GM18873 (cell line): ENCODE measurements at regions not wholly inside any gene's neighbourhood (a gene's known extent, or its start where the extent isn't known, plus 50 kb on each side); places are given as distances from the start of the nearest gene placed in this dataset.
"Not testable (repeated sequence)": the region's sequence is repeated elsewhere in the genome, so short reads cannot be mapped to it uniquely, and the experiment has no call there.

Source experiments
- ATAC-seq: cut with Tn5 transposase; IDR thresholded peaks from one replicate; pipeline ENCODE4 v1.9.1; 2021; ENCODE audit warnings: mild to moderate bottlenecking, moderate library complexity, moderate number of reproducible peaks; ENCODE audit not compliant: unreplicated experiment, low FRiP score

DNA sequence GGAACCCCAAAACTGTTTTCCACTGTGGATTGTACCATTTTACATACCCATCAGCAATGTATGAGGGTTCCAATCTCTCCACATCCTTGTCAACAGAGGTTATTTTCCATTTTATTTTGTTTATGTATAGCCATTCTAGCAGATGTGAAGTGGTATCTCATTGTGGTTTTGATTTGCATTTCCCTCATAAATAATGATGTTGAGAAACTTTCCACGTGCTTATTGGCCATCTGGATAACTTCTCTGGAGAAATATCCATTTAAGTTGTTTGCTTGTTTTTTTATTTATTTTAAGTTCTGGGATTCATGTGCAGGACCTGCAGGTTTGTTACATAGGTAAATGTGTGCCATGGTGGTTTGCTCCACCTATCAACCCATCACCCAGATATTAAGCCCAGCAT is 280.2 kb upstream of the USP25 start:
- no peak for ATAC-seq

DNA sequence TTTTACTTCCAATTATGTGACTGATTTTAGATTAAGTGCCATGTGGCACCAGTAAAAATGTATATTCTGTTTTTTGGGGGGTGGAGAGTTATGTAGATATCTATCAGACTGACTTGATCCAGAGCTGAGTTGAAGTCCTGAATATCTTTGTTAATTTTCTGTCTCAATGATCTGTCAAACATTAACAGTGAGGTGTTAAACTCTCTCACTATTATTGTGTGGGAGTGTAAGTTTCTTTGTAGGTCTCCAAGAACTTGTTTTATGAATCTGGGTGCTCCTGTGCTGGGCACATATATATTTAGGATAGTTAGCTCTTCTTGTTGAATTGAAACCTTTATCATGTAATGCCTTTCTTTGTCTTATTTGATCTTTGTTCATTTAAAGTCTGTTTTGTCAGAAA is 276.5 kb upstream of the USP25 start:
- ATAC-seq, result no peak

DNA sequence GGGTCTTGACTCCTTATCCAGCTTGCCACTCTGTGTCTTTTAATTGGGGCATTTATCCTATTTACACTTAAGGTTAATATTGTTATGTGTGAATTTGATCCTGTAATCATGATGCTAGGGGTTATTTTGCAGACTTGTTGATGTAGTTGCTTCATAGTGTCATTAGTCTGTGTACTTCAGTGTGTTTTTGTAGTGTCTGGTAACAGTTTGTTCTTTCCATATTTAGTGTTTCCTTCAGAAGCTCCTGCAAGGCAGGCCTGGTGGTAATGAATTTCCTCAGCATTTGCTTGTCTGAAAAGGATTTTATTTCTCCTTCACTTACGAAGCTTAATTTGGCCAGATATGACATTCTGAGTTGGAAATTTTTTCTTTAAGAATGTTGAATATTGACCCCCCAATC is 276.0 kb upstream of the USP25 start:
- ATAC-seq, result not testable (repeated sequence)

DNA sequence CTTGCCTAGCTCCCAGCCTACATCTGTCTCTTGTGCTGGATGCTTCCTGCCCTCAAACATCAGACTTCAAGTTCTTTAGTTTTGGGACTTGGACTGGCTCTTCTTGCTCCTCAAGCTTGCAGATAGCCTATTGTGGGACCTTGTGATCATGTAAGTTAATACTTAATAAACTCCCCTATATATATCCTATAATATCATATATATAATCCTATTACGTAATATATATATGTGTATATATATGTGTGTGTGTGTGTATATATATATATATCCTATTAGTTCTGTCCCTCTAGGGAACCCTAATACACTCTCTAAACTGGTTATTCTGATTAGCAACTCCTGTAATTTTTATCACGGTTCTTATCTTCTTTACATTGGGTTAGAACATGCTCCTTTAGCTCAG is 274.9 kb upstream of the USP25 start:
- ATAC-seq, result not testable (repeated sequence)

DNA sequence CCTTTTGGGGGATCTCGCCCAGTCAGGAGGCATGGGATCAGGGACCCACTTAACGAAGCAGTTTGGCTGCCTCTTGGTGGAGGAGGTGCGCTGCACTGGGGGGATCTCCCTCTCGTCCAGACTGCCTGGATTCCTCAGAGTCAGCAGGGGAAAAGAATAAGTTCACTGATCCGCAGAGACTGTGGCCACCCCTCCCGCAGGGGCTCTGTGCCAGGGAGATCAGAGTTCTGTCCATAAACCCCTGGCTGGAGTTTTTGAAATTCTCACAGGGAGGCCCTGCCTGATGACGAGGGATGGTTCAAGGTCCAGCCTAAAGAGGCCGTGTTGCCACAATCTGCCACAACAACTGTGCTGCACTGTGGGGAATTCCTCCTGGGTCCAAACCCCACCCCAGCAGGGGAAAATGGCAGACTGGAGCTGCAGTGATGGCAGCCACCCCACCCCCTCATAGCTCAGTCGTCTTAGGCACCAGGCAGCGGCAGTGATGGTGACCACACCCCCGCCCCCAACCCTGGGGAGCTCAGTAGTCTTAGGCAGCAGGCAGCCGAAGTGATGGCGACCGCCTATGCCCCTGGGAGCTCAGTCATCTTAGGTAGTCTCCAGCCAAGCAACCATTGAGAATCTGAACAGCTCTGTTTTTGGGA is 273.8 kb upstream of the USP25 start:
- ATAC-seq, result no peak

DNA sequence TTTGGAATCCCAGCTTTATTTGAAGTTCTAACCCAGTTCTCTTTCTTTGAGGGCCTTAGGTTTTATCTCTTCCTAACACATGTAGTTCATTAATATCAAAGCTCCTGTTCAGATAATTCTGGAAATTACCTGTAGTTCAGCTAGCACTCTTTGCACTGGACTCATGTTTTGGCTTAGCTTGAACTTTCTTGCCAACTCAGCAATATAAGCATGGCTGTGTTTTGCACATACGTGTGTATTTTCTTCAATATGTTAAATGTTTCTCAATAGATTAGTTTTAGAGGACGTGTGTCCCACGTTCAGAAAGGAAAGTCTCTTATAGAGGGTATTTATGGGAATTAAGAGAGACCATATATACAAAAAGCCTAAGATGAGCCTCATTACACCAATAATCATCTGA is 271.8 kb upstream of the USP25 start:
- ATAC-seq, result no peak

DNA sequence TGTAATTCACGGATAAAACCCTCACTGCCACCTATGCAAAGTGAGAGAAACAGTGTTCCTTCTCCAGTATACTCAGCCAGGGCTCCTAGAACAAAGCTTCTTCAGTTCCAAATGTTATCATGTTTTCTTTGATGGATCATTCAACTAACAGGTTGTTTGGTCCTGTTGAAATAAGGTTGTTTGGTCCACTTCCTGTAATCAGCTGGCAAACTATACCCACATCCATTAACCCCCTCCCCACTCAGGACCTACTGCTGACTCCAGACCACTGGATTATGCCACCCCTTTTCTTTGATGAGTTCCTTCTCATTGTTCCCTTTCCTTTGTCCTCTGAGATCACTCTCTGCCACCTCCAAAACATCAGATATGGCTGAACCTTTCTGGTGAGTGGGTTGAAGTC is 267.7 kb upstream of the USP25 start:
- no peak for ATAC-seq

DNA sequence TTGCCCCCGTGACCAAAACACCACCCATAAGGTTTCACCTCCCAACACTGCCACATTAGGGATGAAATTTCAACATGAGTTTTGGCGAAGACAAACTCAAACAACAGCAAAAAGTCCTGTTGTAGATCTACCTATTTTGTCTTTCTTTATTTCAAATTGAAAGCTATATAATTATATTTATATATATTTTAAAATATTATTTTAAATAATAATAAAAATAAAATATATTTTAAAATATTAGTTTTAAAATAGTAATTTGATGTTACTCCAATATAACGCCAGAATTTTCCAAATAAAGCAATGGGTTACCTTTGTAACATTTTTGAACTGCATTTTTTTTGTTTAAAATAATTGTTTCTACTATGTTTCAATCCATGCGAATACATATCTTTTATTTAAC is 263.5 kb upstream of the USP25 start:
- ATAC-seq, result no peak

DNA sequence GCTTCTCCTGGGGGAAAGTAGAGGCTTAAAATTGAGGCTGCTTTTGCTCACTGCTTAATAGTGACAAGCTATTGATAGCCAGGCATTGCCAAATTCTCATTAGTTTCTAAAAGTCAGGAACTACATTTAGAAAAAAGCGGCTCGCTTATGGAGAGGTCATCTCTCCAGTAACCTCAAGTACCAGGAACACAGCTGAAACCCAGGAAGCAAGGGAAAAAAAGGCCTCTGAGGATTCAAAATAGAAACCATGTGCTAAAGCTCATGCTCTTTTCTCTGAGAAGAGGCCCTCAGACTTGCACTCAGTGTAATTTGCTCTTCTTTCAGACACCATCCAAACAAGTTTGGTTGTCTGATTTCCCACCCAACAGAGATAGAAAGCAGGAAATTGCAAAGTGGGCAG is 261.4 kb upstream of the USP25 start:
- ATAC-seq, result no peak

DNA sequence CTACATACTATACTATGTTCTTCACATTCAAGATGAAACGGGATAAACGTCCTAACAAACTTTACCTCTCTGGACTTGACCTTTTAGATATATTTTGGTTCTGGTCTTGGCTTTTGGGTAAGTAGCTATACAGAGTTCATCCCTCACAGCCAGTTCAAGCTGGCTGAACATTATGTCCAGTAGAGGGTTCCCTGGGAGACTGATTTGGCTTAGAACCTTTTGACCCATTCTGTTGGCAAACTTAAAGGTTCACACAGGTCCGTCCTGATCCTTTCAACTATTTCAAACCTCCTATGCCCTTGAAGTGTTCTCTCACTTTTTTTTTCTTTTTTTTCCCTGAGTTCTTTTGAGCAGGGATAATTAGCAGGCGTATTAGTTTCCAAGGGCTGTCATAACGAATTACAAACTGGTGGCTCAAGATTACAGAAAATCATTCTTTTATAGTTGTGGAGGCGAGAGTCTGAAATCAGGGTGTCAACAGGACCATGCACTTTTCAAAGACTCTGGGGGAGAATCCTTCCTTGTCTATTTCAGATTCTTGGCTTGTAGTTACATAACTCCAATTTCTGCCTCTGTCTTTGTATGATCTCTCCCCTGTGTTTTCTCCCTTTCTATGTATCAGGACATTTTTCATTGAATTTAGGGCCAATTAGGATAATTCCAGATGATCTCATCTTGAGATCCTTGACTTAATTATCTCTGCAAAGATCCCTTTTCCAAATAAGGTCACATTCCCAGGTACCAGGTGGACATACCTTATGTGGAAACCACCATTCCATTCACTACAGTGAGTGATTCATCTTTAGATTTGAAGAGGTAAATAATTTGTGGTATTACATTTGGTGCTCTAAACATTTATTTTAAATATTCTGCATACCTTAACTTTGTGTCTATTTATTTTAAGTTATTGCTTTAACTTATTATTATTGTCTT is 257.4 kb upstream of the USP25 start:
- ATAC-seq, result no peak

DNA sequence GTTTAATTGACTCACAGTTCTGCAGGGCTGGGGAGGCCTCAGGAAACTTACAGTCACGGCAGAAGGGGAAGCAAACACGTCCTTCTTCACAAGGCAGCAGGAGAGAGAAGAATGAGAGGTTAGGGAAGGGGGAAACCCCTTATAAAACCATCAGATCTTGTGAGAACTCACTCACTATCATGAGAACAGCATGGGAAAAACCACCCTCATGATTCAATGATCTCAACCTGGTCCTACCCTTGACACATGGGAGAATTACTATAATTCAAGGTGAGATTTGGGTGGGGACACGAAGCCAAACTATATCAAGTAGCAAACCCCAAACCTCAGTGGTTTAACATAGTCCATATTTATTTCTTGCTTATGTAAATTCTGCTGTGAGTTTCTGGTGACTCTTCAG is 252.0 kb upstream of the USP25 start:
- ATAC-seq, result not testable (repeated sequence)

DNA sequence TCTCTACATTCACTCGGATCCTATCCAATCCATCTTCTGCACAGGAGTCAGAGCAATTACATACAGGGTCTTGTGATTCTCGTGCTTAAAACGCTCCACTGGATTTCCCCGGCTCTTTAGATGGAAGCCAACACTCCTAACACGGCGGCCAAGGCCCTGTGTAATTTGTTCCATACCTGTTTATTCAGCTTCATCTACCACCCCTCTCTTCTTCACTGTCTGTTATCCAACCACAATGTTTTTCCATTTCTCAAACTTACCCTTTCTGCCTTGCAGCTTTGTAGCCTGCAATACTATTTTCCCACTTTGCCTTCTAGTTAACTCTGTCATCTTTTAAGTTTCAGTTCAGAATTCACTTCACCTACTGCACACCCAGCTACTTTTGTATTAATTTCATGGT is 249.6 kb upstream of the USP25 start:
- ATAC-seq, result no peak

DNA sequence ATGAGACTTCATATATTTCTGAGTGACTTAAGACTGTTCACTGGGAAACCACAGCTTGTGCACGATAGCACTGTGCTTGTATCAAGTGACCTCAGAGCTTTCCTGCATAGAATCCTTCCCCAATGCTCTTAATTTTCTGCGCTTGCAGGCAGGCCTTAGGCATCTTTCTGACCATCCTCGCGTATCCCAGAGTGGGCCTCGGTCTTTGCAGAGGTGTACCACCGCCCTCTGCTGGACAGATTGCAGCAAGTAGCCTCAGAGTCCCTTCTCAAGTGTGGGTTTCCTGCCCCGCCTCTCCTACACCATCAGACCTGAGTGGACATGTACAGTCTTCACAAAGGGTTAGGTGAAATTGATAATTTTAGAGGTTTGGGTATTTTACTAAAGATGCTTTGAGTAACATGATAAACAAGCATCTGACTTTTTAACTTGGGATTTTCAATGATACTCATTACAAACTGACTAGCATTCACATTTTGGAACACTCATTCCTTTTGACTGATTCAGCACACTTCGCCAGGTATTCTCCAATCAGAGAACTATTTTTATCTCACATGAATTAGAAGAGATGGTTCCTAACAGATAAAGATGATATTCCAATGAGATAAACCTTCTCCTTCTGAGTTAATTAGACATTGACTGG is 246.5 kb upstream of the USP25 start:
- ATAC-seq, result peak; percentile 92

DNA sequence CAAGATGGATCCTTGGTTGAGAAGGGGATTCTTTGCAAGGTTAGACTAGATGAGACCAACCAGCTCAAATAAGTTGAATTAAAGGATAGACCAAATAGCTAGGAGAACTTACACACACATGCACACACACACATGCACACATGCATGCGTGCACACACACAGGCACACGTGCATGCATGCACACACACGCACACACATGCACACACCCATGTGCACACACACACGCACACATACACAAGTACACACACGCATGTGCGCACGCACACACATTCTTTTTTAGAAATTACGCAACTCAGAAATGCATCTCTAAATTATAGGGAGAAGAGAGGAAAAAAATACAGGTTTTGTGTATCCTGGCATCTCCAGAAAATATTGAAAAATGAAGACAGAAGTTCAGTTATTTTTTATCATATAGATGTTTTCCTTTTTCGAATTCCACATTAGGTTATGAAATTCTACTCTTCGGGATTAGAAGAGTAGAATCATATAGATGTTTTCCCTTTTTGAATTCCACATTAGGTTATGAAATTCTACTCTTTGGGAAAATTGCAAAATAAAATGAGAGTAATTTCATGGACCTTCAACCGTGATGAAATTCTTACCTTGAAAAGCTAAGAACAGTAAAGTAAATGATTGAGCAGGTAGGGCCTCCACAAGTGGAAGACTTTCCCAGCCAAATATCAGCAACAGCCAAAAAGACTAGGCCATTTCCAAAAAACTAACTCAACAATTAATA is 243.2 kb upstream of the USP25 start:
- no peak for ATAC-seq

DNA sequence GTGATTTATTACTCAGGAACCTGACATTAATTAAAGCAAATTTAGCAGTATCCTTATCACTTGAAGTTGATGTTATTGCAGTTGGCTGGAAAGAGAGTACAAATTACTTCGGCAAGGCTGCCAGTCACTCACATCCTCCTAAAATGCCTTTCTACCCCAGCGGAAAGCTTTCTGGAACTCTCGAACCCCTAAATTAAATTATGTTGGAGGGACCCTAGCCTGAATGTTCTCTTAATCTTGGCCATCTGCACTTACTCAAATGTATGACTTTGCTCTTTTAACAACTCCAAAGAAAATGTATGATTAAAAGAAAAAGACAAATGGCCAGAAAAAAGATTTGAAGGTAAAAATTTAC is 242.6 kb upstream of the USP25 start:
- ATAC-seq, result no peak

DNA sequence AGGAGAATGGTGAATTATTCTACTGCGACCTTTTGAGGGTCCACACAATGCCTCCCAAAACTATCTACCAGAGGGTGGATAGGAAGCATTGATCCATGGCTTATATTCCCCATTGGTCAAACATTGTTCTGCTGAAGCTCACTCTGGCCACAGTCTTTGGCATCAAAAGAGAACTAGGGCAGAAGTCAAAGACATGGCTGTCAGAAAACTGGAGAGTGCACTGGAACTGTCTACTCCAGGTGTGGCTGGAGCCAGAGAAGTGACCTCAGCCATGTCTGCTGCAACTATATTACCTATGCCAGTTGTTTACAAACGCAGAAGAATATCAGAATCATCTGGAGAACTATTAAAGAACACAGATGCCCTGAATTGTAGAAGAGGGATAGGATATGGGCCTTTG is 238.7 kb upstream of the USP25 start:
- ATAC-seq, result no peak

DNA sequence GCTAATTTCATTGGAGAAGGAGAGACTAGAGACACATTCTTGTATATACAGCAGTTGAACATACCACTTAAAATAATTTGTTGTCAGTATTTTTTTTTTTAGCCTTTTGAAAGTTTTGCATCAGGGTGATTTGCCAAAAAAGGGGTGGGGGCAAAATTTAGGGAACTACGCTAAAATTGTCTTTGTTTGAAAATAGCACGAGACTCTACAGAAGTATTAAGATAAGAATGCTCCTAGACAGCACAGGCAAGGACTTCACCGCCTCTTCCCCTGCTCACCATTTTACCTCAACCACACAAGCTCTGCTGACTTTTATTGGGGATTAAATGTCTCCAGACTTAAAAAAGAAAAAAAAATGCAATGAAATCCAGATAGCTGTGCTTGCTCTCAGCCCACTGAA is 236.1 kb upstream of the USP25 start:
- no peak for ATAC-seq

DNA sequence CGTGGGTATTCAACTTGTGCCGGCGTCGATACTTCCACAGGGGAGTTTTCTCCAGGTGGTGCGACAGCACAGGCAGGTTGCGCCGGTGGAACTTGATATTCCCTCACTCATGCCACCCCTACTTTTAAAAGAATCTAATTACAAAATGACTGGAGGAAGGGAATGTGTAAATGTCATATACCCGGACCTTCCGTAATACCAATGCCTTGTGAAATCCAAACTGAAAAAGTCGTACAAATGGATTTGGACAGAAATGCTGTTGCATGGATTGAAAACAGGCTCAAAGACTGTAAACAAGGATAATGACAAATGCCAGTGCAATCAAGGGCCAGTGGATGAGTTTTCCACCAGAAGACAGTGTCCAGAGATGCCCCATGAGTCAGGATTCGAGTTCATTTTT is 235.3 kb upstream of the USP25 start:
- no peak for ATAC-seq

DNA sequence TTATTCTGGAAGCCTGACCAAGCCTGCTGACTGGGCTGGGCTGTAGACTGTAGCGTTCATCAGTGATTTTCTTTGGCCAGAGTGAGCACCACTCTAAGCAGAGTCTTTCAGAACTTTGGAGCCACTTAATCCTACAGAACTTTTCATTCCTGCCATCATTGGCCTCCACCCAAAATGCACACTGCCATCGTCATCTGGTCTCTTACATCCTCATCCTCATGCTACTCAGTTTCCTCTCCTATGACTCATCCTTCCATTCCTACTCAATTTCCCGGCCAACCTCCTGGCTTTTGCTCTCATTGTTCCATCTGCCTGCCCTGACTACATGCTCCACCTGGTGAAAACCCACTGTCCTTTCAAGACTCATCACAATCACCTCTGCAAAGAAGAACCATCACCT is 233.8 kb upstream of the USP25 start:
- no peak for ATAC-seq

DNA sequence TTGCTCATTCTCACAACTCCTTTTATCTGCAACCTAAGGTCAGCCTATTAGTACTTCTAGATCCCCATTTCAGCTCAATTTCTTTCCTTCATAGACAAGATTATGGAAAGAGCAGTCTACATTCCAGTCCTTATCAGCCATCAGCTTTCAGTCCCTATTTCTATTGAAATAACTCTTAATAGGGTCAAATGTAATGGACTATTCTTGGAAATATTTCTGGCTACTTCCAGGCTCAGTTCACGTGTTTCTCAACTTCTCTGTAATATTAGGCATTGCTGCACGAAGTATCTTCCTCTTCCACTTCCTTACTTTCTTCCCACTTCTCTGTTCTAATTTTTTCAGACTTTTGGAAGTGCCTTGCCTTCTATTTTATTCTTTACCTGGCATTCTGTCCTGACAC is 232.9 kb upstream of the USP25 start:
- no peak for ATAC-seq

DNA sequence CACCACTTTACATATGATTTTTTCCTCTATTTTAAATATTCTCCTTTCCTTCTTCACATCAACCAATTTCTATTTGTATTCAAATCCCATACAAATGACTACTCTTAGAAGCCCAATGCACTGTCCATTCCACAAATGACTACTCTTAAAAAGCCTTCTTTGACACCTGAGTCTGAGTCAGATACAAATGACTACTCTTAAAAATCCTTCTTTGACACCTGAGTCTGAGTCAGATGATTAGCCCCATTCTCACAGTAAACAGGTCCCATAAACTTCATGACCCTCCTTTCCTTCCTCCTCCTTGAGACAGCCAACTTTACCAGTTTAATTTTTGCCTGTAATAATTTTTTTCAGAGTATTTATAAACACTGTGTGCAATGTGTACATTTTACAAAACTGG is 231.3 kb upstream of the USP25 start:
- ATAC-seq, result no peak
